ENCODE measurements at regions not wholly inside any gene's neighbourhood (a gene's known extent, or its start where the extent isn't known, plus 50 kb on each side); places are given as distances from the start of the nearest gene placed in this dataset.
"Not testable (repeated sequence)": the region's sequence is repeated elsewhere in the genome, so short reads cannot be mapped to it uniquely, and the experiment has no call there.

- DNase-seq: no peak
Measured at GRCh38 chr13:83453723-83454122, 428.6 kb downstream of the SLITRK1 start.

GRCh38 chr13:83453300-83453699 is 429.0 kb downstream of the SLITRK1 start:
- no peak for DNase-seq

GRCh38 chr13:83452292-83452950 is 429.9 kb downstream of the SLITRK1 start:
- DNase-seq: no peak

- DNase-seq: peak; percentile 23
Measured at GRCh38 chr13:83450591-83450990, 431.7 kb downstream of the SLITRK1 start.

- peak; percentile 85 for DNase-seq
Measured at GRCh38 chr13:83449668-83450395, 432.4 kb downstream of the SLITRK1 start.

GRCh38 chr13:83440465-83440864 is 441.8 kb downstream of the SLITRK1 start:
- DNase-seq: no peak

GRCh38 chr13:83439464-83439863 is 442.8 kb downstream of the SLITRK1 start:
- not testable (repeated sequence) for DNase-seq

GRCh38 chr13:83423861-83424260 is 458.4 kb downstream of the SLITRK1 start:
- DNase-seq: no peak

- no peak for DNase-seq
Measured at GRCh38 chr13:83423381-83423780, 458.9 kb downstream of the SLITRK1 start.

GRCh38 chr13:83414393-83414792 is 467.9 kb downstream of the SLITRK1 start:
- DNase-seq: no peak

- peak; percentile 62 for DNase-seq
Measured at GRCh38 chr13:83386609-83387008, 495.7 kb downstream of the SLITRK1 start.

GRCh38 chr13:83378908-83379307 is 503.4 kb downstream of the SLITRK1 start:
- peak; percentile 53 for DNase-seq

- peak; percentile 1 for DNase-seq
Measured at GRCh38 chr13:83377491-83377890, 504.8 kb downstream of the SLITRK1 start.

GRCh38 chr13:83372786-83373185 is 509.5 kb downstream of the SLITRK1 start:
- no peak for DNase-seq

- no peak for DNase-seq
Measured at GRCh38 chr13:83365723-83366122, 516.6 kb downstream of the SLITRK1 start.

- DNase-seq: no peak
Measured at GRCh38 chr13:83355041-83355440, 527.2 kb downstream of the SLITRK1 start.

GRCh38 chr13:83352391-83352790 is 529.9 kb downstream of the SLITRK1 start:
- no peak for DNase-seq

GRCh38 chr13:83350569-83350968 is 531.7 kb downstream of the SLITRK1 start:
- peak; percentile 61 for DNase-seq

GRCh38 chr13:83344518-83344917 is 537.8 kb downstream of the SLITRK1 start:
- DNase-seq: no peak

GRCh38 chr13:83340170-83340569 is 542.1 kb downstream of the SLITRK1 start:
- DNase-seq: no peak

GRCh38 chr13:83333614-83334388 is 548.5 kb downstream of the SLITRK1 start:
- no peak for DNase-seq

GRCh38 chr13:83332751-83333150 is 549.5 kb downstream of the SLITRK1 start:
- no peak for DNase-seq

GRCh38 chr13:83327091-83327490 is 555.2 kb downstream of the SLITRK1 start:
- no peak for DNase-seq

All from HCEC 1CT (cell line).